Mucosa of rectum (tissue), 2 donors: ENCODE measurements at regions not wholly inside any gene's neighbourhood (a gene's known extent, or its start where the extent isn't known, plus 50 kb on each side); places are given as distances from the start of the nearest gene placed in this dataset.

Source experiments
- H3K27ac ChIP-seq, 2 donors: one replicate each; pipeline ENCODE4 v1.7.0; 2013; ENCODE audit warnings: inconsistent platforms in 2 of 2, low read depth in 2 of 2, low read length in 2 of 2
- H3K27me3 ChIP-seq, 2 donors: one replicate each; pipeline ENCODE4 v1.7.0; 2013; ENCODE audit warnings: low read length in 2 of 2; ENCODE audit not compliant: control insufficient read depth in 2 of 2, insufficient read depth in 2 of 2
- H3K36me3 ChIP-seq, 2 donors: one replicate each; pipeline ENCODE4 v1.7.0; 2013; ENCODE audit warnings: low read length in 2 of 2; ENCODE audit not compliant: control insufficient read depth in 2 of 2, insufficient read depth in 2 of 2
- H3K4me1 ChIP-seq, 2 donors: one replicate each; pipeline ENCODE4 v1.7.0; 2013; ENCODE audit warnings: low read length in 2 of 2, mild to moderate bottlenecking in 1 of 2; ENCODE audit not compliant: control insufficient read depth in 2 of 2, insufficient read depth in 2 of 2
- H3K4me3 ChIP-seq, 2 donors: one replicate each; pipeline ENCODE4 v1.7.0; 2013; ENCODE audit warnings: low read length in 2 of 2
- H3K9ac ChIP-seq, 2 donors: one replicate each; pipeline ENCODE4 v1.7.0; 2013; ENCODE audit warnings: low read length in 2 of 2, low read depth in 1 of 2, mild to moderate bottlenecking in 1 of 2
- H3K9me3 ChIP-seq, 2 donors: one replicate each; pipeline ENCODE4 v1.7.0; 2013; ENCODE audit warnings: low read length in 2 of 2; ENCODE audit not compliant: control insufficient read depth in 2 of 2
- donor health status: healthy.
- donor health status: Normal muscosa, but diverticular disease.

GRCh38 chr12:98058838-98059237, 456.6 kb upstream of the TMPO start:
- Histone ChIP-seq H3K4me1 (no peaks in the 10 kb centered on the region), H3K9me3 (no peaks in the 10 kb centered on the region), H3K27me3 (no peaks in the 10 kb centered on the region), H3K4me3 (no peak overlapping the region), H3K9ac (no peak overlapping the region), H3K27ac (no peak overlapping the region), H3K36me3 (no peaks in the 10 kb centered on the region)

- Histone ChIP-seq H3K4me3 (no peak overlapping the region), H3K9me3 (no peaks in the 10 kb centered on the region), H3K9ac (no peak overlapping the region), H3K4me1 (no peaks in the 10 kb centered on the region), H3K36me3 (no peaks in the 10 kb centered on the region), H3K27me3 (no peaks in the 10 kb centered on the region), H3K27ac (no peak overlapping the region)
Observed at GRCh38 chr12:98059659-98060343, 455.6 kb upstream of the TMPO start.

GRCh38 chr12:98060411-98060810, 455.0 kb upstream of the TMPO start:
- Histone ChIP-seq H3K27ac (no peak overlapping the region), H3K4me3 (no peak overlapping the region), H3K9ac (no peak overlapping the region), H3K36me3 (no peaks in the 10 kb centered on the region), H3K9me3 (no peaks in the 10 kb centered on the region), H3K4me1 (no peaks in the 10 kb centered on the region), H3K27me3 (no peaks in the 10 kb centered on the region)

- no peaks in the 10 kb centered on the region for H3K36me3 ChIP-seq
- H3K27ac ChIP-seq: no peak overlapping the region
- no peak overlapping the region for H3K9ac ChIP-seq
- H3K4me3 ChIP-seq: no peak overlapping the region
- no peaks in the 10 kb centered on the region for H3K27me3 ChIP-seq
- no peaks in the 10 kb centered on the region for H3K9me3 ChIP-seq
- no peaks in the 10 kb centered on the region for H3K4me1 ChIP-seq
Observed at GRCh38 chr12:98062464-98063245, 452.7 kb upstream of the TMPO start.

GRCh38 chr12:98064501-98064900, 450.9 kb upstream of the TMPO start:
- Histone ChIP-seq H3K9ac (no peak overlapping the region), H3K4me3 (no peak overlapping the region), H3K27me3 (no peaks in the 10 kb centered on the region), H3K36me3 (no peaks in the 10 kb centered on the region), H3K9me3 (no peaks in the 10 kb centered on the region), H3K27ac (no peak overlapping the region), H3K4me1 (no peaks in the 10 kb centered on the region)

GRCh38 chr12:98067795-98068194, 447.6 kb upstream of the TMPO start:
- Histone ChIP-seq H3K36me3 (no peaks in the 10 kb centered on the region), H3K4me3 (no peak overlapping the region), H3K9ac (no peak overlapping the region), H3K4me1 (no peaks in the 10 kb centered on the region), H3K27ac (no peak overlapping the region), H3K9me3 (no peaks in the 10 kb centered on the region), H3K27me3 (no peaks in the 10 kb centered on the region)

GRCh38 chr12:98073610-98074009, 441.8 kb upstream of the TMPO start:
- no peaks in the 10 kb centered on the region for H3K36me3 ChIP-seq
- H3K4me3 ChIP-seq: no peak overlapping the region
- no peak overlapping the region for H3K9ac ChIP-seq
- H3K4me1 ChIP-seq: no peaks in the 10 kb centered on the region
- no peak overlapping the region for H3K27ac ChIP-seq
- no peaks in the 10 kb centered on the region for H3K27me3 ChIP-seq
- H3K9me3 ChIP-seq: peaks cover 0 to 3% of the 10 kb centered on the region in 2 donors

- Histone ChIP-seq H3K9ac (no peak overlapping the region), H3K4me1 (no peaks in the 10 kb centered on the region), H3K4me3 (no peak overlapping the region)
Observed at GRCh38 chr12:98074286-98074685, 441.1 kb upstream of the TMPO start.

GRCh38 chr12:98084391-98084790, 431.0 kb upstream of the TMPO start:
- Histone ChIP-seq H3K27me3 (no peaks in the 10 kb centered on the region), H3K4me1 (no peaks in the 10 kb centered on the region), H3K27ac (no peak overlapping the region), H3K36me3 (no peaks in the 10 kb centered on the region), H3K9me3 (peaks cover 0 to 2% of the 10 kb centered on the region in 2 donors), H3K9ac (no peak overlapping the region), H3K4me3 (no peak overlapping the region)

More at GRCh38 chr12:98074286-98074685, 441.1 kb upstream of the TMPO start:
- H3K36me3 ChIP-seq: no peaks in the 10 kb centered on the region
- H3K9me3 ChIP-seq: peaks cover 0 to 3% of the 10 kb centered on the region in 2 donors
- no peak overlapping the region for H3K27ac ChIP-seq
- H3K27me3 ChIP-seq: no peaks in the 10 kb centered on the region

GRCh38 chr12:98085046-98085755, 430.2 kb upstream of the TMPO start:
- Histone ChIP-seq H3K27me3 (no peaks in the 10 kb centered on the region), H3K27ac (no peak overlapping the region), H3K9ac (no peak overlapping the region), H3K4me3 (no peak overlapping the region), H3K36me3 (no peaks in the 10 kb centered on the region), H3K4me1 (no peaks in the 10 kb centered on the region), H3K9me3 (peaks cover 0 to 2% of the 10 kb centered on the region in 2 donors)
